PC-3 (cell line): ENCODE measurements at regions not wholly inside any gene's neighbourhood (a gene's known extent, or its start where the extent isn't known, plus 50 kb on each side); places are given as distances from the start of the nearest gene placed in this dataset.

Source experiments
- ATAC-seq: fragments of 200-7000 bp; cut with Tn5 transposase; 2 replicates; pipeline ENCODE4 v1.9.1; 2020; ENCODE audit warnings: mild to moderate bottlenecking, moderate library complexity
- BruUV-seq: library from RNA; stranded (reverse); fragments of 400-500 nt; replicated peaks from 2 replicates; lab custom pipeline; 2021; lab: Mats Ljungman, UMichigan
- CTCF ChIA-PET: fragments of 300-600 bp; sonication (Branson Sonifier 250); formaldehyde crosslinking; loops from one replicate; lab custom pipeline; 2022; ENCODE audit warnings: antibody characterized with exemption; lab: Charles Lee
- POLR2A ChIA-PET: fragments of 300-600 bp; sonication (Branson Sonifier 250); formaldehyde crosslinking; loops from one replicate; lab custom pipeline; 2022; ENCODE audit warnings: antibody characterized with exemption; ENCODE audit not compliant: unreplicated experiment; lab: Charles Lee
- DNase-seq: peaks from one replicate; pipeline ENCODE4 v3.0.0-alpha.2; 2015
- H2AFZ ChIP-seq: fragments of 300-600 bp; sonication (generic); 2 replicates; pipeline ENCODE4 v1.6.0; 2016; ENCODE audit warnings: antibody characterized with exemption, low read length
- H3F3A ChIP-seq: fragments of 300-600 bp; sonication (generic); one replicate; pipeline ENCODE4 v1.6.0; 2017; ENCODE audit warnings: antibody characterized with exemption, low read length, control low read depth, mild to moderate bottlenecking; ENCODE audit not compliant: unreplicated experiment
- H3K27ac ChIP-seq: fragments of 300-600 bp; sonication (generic); 2 replicates; pipeline ENCODE4 v1.5.1; 2016; ENCODE audit warnings: mild to moderate bottlenecking, low read length
- H3K27me3 ChIP-seq: fragments of 300-600 bp; sonication (generic); 2 replicates; pipeline ENCODE4 v1.6.1; 2016; ENCODE audit warnings: low read length, mixed read lengths
- H3K36me3 ChIP-seq: fragments of 300-600 bp; sonication (generic); 2 replicates; pipeline ENCODE4 v1.6.1; 2016; ENCODE audit warnings: low read depth, mixed run types, low read length, mixed read lengths
- H3K4me1 ChIP-seq: fragments of 300-600 bp; sonication (generic); 2 replicates; pipeline ENCODE4 v1.5.1; 2016; ENCODE audit warnings: low read length; ENCODE audit not compliant: insufficient read depth
- H3K4me2 ChIP-seq: fragments of 300-600 bp; sonication (generic); 2 replicates; pipeline ENCODE4 v1.6.0; 2016; ENCODE audit warnings: low read length
- H3K4me3 ChIP-seq: fragments of 300-600 bp; sonication (generic); 2 replicates; pipeline ENCODE4 v1.5.1; 2016; ENCODE audit warnings: mild to moderate bottlenecking, low read length, mixed read lengths
- H3K79me2 ChIP-seq: fragments of 300-600 bp; sonication (generic); 2 replicates; pipeline ENCODE4 v1.6.1; 2017; ENCODE audit warnings: low read length, mixed read lengths
- H3K9ac ChIP-seq: fragments of 300-600 bp; sonication (generic); 2 replicates; pipeline ENCODE4 v1.6.0; 2016; ENCODE audit warnings: mild to moderate bottlenecking, low read length
- H3K9me2 ChIP-seq: fragments of 300-600 bp; sonication (generic); replicated peaks from 2 replicates; pipeline ENCODE4 v1.6.1; 2016; ENCODE audit warnings: mixed run types, low read length, mixed read lengths
- H3K9me3 ChIP-seq: fragments of 300-600 bp; sonication (generic); 2 replicates; pipeline ENCODE4 v1.6.1; 2016; ENCODE audit warnings: low read length, mixed read lengths
- H4K20me1 ChIP-seq: fragments of 300-600 bp; sonication (generic); 2 replicates; pipeline ENCODE4 v1.6.1; 2016; ENCODE audit warnings: low read length, mixed read lengths
- EZH2 ChIP-seq: fragments of 300-600 bp; sonication (generic); IDR thresholded peaks from one replicate; pipeline ENCODE4 v1.6.1; 2017; ENCODE audit warnings: antibody characterized with exemption, mild to moderate bottlenecking, low read length; ENCODE audit not compliant: unreplicated experiment
- EZH2phosphoT487 ChIP-seq: fragments of 300-600 bp; sonication (generic); IDR thresholded peaks from 2 replicates; pipeline ENCODE4 v1.6.1; 2018; ENCODE audit warnings: mild to moderate bottlenecking, antibody characterized with exemption, low read length, borderline replicate concordance
- intact Hi-C: fragments of 100-400 bp; cut with micrococcal nuclease; formaldehyde crosslinking; loops from 2 replicates; pipeline ENCODE4 v1.9.0; 2023
- TF ChIP-seq, protein P1 (sequence below): fragments of 300-600 bp; sonication (generic); conservative IDR thresholded peaks from 2 replicates; pipeline ENCODE4 v1.5.1; 2017; ENCODE audit warnings: antibody characterized with exemption, low read depth, mild to moderate bottlenecking, low read length

DNA sequence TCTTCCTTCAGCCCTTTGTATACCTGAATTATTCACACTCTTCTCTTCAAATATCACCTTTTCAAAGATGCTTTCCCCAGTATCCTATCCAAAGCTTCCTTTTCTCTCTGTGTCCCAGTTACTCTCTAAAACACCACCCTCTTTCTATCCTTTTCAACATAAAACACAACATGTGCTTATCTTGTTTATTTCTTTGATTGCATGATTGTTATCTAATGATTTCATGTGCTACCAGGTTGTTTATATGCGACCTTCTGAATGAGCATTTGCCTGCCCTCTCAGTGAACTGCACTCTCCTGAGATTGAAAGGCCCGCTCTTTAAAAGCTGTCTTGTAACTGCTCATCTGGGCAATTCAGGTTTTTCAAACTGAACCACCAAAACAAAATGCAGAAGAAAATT lies 97.7 kb upstream of the FGGY start:
- intact Hi-C loops, result no loop called here

DNA sequence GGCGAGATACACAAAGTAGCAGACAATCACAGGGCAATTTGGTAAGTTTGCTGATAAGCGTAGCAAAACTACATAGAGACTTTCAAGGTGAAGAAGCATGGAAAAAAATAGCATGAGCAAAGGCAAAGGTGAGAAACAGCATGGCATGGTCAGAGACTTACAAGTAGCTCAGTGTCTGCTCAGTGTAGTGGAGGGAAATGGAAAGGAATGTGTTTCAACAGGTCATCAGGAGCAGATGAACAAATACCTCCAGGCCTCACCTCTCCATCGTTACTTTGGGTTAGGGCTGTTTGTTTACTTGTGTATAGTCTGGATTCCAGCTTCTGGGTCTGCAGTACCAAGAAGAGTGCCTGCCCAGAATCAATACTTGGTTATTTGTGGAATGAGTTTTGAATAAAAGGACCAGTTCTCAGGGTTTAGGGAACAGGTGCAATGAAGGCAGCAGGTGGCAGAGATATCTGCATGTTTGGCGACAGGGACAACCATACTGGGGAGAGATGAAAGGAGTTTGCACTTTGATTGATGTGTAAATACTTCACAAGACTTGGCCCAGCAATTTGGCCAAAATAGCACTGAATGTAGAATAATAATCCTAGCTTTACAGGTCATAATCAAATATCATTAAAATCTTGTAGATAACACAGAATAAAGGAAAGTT lies 97.0 kb upstream of the FGGY start:
- H3K4me3 ChIP-seq, result no peak overlapping the region
- no peaks in the 10 kb centered on the region for H3K9me3 ChIP-seq
- H3K4me2 ChIP-seq, result no peak overlapping the region
- H3K9ac ChIP-seq, result no peak overlapping the region
- ATAC-seq (no peak), DNase-seq (no peak)
- no peaks in the 10 kb centered on the region for H3K9me2 ChIP-seq
- H2AFZ ChIP-seq, result no peak overlapping the region
- no peak overlapping the region for H3K27ac ChIP-seq
- ChIA-PET POLR2A (no interaction called here), CTCF (no interaction called here)
- H3K4me1 ChIP-seq, result no peaks in the 10 kb centered on the region; the same call in 1 of the 2 replicates
- no peaks in the 10 kb centered on the region for H3K36me3 ChIP-seq
- TF ChIP-seq EZH2, result no peak
- TF ChIP-seq EZH2phosphoT487, result no peak
- TF ChIP-seq, protein P1, sequence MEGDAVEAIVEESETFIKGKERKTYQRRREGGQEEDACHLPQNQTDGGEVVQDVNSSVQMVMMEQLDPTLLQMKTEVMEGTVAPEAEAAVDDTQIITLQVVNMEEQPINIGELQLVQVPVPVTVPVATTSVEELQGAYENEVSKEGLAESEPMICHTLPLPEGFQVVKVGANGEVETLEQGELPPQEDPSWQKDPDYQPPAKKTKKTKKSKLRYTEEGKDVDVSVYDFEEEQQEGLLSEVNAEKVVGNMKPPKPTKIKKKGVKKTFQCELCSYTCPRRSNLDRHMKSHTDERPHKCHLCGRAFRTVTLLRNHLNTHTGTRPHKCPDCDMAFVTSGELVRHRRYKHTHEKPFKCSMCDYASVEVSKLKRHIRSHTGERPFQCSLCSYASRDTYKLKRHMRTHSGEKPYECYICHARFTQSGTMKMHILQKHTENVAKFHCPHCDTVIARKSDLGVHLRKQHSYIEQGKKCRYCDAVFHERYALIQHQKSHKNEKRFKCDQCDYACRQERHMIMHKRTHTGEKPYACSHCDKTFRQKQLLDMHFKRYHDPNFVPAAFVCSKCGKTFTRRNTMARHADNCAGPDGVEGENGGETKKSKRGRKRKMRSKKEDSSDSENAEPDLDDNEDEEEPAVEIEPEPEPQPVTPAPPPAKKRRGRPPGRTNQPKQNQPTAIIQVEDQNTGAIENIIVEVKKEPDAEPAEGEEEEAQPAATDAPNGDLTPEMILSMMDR, result no peak
- H4K20me1 ChIP-seq, result no peaks in the 10 kb centered on the region
- intact Hi-C loops, result no loop called here
- no TSS peak for BruUV-seq
- H3K79me2 ChIP-seq, result no peaks in the 10 kb centered on the region
- H3K27me3 ChIP-seq, result no peaks in the 10 kb centered on the region
- H3F3A ChIP-seq, result no peaks in the 10 kb centered on the region

More for the DNA sequence above, 97.7 kb upstream of the FGGY start:
- Histone ChIP-seq H3K4me1 (no peaks in the 10 kb centered on the region; the same call in 1 of the 2 replicates), H3K27ac (no peak overlapping the region), H3K9me3 (no peaks in the 10 kb centered on the region), H3F3A (no peaks in the 10 kb centered on the region), H3K9ac (no peak overlapping the region), H4K20me1 (no peaks in the 10 kb centered on the region), H3K9me2 (no peaks in the 10 kb centered on the region), H3K36me3 (no peaks in the 10 kb centered on the region), H3K27me3 (no peaks in the 10 kb centered on the region), H3K4me3 (no peak overlapping the region), H3K4me2 (no peak overlapping the region), H2AFZ (no peak overlapping the region), H3K79me2 (no peaks in the 10 kb centered on the region)
- DNase-seq (no peak), ATAC-seq (no peak)
- TF ChIP-seq, protein P1, result no peak
- TF ChIP-seq EZH2phosphoT487 (no peak), EZH2 (no peak)
- CTCF ChIA-PET, result no interaction called here
- no TSS peak for BruUV-seq
- POLR2A ChIA-PET, result no interaction called here

DNA sequence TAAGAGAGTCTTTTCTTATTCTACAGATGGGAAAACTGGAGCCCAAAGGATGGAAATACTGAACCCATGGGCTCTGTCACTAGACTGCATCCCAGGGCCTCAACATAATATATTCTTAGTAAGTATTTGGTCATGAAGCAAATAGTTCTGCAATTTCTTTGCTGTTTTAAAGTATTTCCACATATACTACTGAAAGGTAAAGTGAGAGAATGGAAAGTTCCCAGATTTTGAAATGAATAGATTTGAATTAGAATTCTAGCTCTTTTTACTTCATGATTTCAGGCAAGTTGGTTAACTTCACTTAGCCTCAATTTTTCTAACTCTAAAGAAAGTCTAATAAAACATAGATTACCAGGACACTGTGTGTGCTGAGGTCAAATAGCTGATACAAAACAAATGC lies 95.6 kb upstream of the FGGY start:
- Histone ChIP-seq H2AFZ (no peak overlapping the region), H4K20me1 (no peaks in the 10 kb centered on the region), H3K9me2 (no peaks in the 10 kb centered on the region), H3K4me2 (no peak overlapping the region), H3K27me3 (no peaks in the 10 kb centered on the region), H3K36me3 (no peaks in the 10 kb centered on the region), H3K9ac (no peak overlapping the region), H3K4me1 (no peaks in the 10 kb centered on the region), H3K4me3 (no peak overlapping the region), H3K9me3 (no peaks in the 10 kb centered on the region), H3K27ac (no peak overlapping the region), H3K79me2 (no peaks in the 10 kb centered on the region), H3F3A (no peaks in the 10 kb centered on the region)
- BruUV-seq, result no TSS peak
- TF ChIP-seq, protein P1, result no peak
- TF ChIP-seq EZH2, result no peak
- no peak for TF ChIP-seq EZH2phosphoT487
- ATAC-seq (no peak), DNase-seq (no peak)
- intact Hi-C loops, result no loop called here
- POLR2A ChIA-PET, result no interaction called here
- CTCF ChIA-PET, result no interaction called here
